BLaER1 treated with 17β-estradiol and CSF1 and Interleukin-3, amounts not matched to agents 10 nM and 100 nM (cell line): ENCODE measurements at regions not wholly inside any gene's neighbourhood (a gene's known extent, or its start where the extent isn't known, plus 50 kb on each side); places are given as distances from the start of the nearest gene placed in this dataset.
A peak's percentile ranks its signal among the peaks of the same experiment; 100 is the strongest.

ENCODE experiments used
- H3K27ac ChIP-seq, 11 experiments: shearing (Covaris generic); formaldehyde crosslinking; 2 replicates each; pipeline ENCODE4 v1.8.1; 2022
- H3K27me3 ChIP-seq, 11 experiments: shearing (Covaris generic); formaldehyde crosslinking; 2 replicates each; pipeline ENCODE4 v1.8.1; 2022
- H3K36me3 ChIP-seq, 11 experiments: shearing (Covaris generic); formaldehyde crosslinking; 2 replicates each; pipeline ENCODE4 v1.8.1; 2022
- H3K4me1 ChIP-seq, 10 experiments: shearing (Covaris generic); formaldehyde crosslinking; 2 replicates each; pipeline ENCODE4 v1.8.1; 2022
- H3K4me2 ChIP-seq, 11 experiments: shearing (Covaris generic); formaldehyde crosslinking; 2 replicates each; pipeline ENCODE4 v1.8.1; 2022
- H3K4me3 ChIP-seq, 10 experiments: shearing (Covaris generic); formaldehyde crosslinking; 2 replicates each; pipeline ENCODE4 v1.8.1; 2022
- H3K9ac ChIP-seq, 11 experiments: shearing (Covaris generic); formaldehyde crosslinking; 2 replicates each; pipeline ENCODE4 v1.8.1; 2022
- H3K9me3 ChIP-seq, 11 experiments: shearing (Covaris generic); formaldehyde crosslinking; replicated peaks in 1 of 11; 2 replicates each; pipeline ENCODE4 v1.8.1; 2022
- H4K20me1 ChIP-seq, 11 experiments: shearing (Covaris generic); formaldehyde crosslinking; 2 replicates each; pipeline ENCODE4 v1.8.1; 2022
- Cebpa-rat ChIP-seq, 11 experiments: shearing (Covaris generic); IDR thresholded peaks; 2 replicates each; pipeline ENCODE4 v1.8.1; 2022

GRCh38 chr1:29967261-29967660 is 730.9 kb downstream of the PTPRU start:
- H3K27me3 ChIP-seq = no peaks in the 10 kb centered on the region
- peaks cover 0 to 8% (median 0%) of the 10 kb centered on the region in 11 experiments; a peak in 2 of 22 replicates for H4K20me1 ChIP-seq
- H3K27ac ChIP-seq = no peak overlapping the region
- no peaks in the 10 kb centered on the region for H3K9me3 ChIP-seq
- H3K4me3 ChIP-seq = no peak overlapping the region
- peaks cover 0 to 34% (median 0%) of the 10 kb centered on the region in 10 experiments; a peak in 4 of 20 replicates for H3K4me1 ChIP-seq
- H3K4me2 ChIP-seq = no peak overlapping the region
- no peaks in the 10 kb centered on the region for H3K36me3 ChIP-seq
- H3K9ac ChIP-seq = no peak overlapping the region
- no peak for TF ChIP-seq Cebpa-rat (IDR thresholded peaks at IDR 0.05)

GRCh38 chr1:29966526-29967045 is 730.3 kb downstream of the PTPRU start:
- no peaks in the 10 kb centered on the region for H3K9me3 ChIP-seq
- H3K36me3 ChIP-seq = no peaks in the 10 kb centered on the region
- no peak overlapping the region for H3K9ac ChIP-seq
- H3K27me3 ChIP-seq = no peaks in the 10 kb centered on the region
- TF ChIP-seq Cebpa-rat (IDR thresholded peaks at IDR 0.05) = no peak
- H3K27ac ChIP-seq = no peak overlapping the region
- H3K4me1 ChIP-seq = peaks cover 0 to 31% (median 0%) of the 10 kb centered on the region in 10 experiments; a peak in 4 of 20 replicates
- H3K4me3 ChIP-seq = no peak overlapping the region
- peak overlapping the region in 1 of 11 experiments; percentile 20; a peak in 1 of 22 replicates for H3K4me2 ChIP-seq
- H4K20me1 ChIP-seq = peaks cover 0 to 4% (median 0%) of the 10 kb centered on the region in 11 experiments; a peak in 2 of 22 replicates

GRCh38 chr1:29964718-29965533 is 728.6 kb downstream of the PTPRU start:
- Histone ChIP-seq H3K4me1 (peaks cover 0 to 15% (median 0%) of the 10 kb centered on the region in 10 experiments; a peak in 4 of 20 replicates), H3K4me2 (no peak overlapping the region), H4K20me1 (no peaks in the 10 kb centered on the region; a peak in 1 of 22 replicates), H3K36me3 (no peaks in the 10 kb centered on the region), H3K9ac (no peak overlapping the region), H3K4me3 (no peak overlapping the region), H3K27ac (no peak overlapping the region), H3K9me3 (no peaks in the 10 kb centered on the region), H3K27me3 (no peaks in the 10 kb centered on the region)
- TF ChIP-seq Cebpa-rat (IDR thresholded peaks at IDR 0.05) = no peak

- no peak for TF ChIP-seq Cebpa-rat (IDR thresholded peaks at IDR 0.05)
- H3K4me2 ChIP-seq = no peak overlapping the region
- no peak overlapping the region for H3K27ac ChIP-seq
- no peaks in the 10 kb centered on the region for H3K27me3 ChIP-seq
- peaks cover 0 to 7% (median 0%) of the 10 kb centered on the region in 10 experiments; a peak in 1 of 20 replicates for H3K4me1 ChIP-seq
- H3K9me3 ChIP-seq = no peaks in the 10 kb centered on the region
- no peaks in the 10 kb centered on the region; a peak in 2 of 22 replicates for H4K20me1 ChIP-seq
- H3K4me3 ChIP-seq = no peak overlapping the region
- H3K36me3 ChIP-seq = no peaks in the 10 kb centered on the region
- H3K9ac ChIP-seq = no peak overlapping the region
Observed at GRCh38 chr1:29963946-29964345, 727.6 kb downstream of the PTPRU start.

GRCh38 chr1:29962831-29963247 is 726.5 kb downstream of the PTPRU start:
- Histone ChIP-seq H3K9me3 (no peaks in the 10 kb centered on the region), H4K20me1 (no peaks in the 10 kb centered on the region; a peak in 2 of 22 replicates), H3K9ac (no peak overlapping the region)

GRCh38 chr1:29962336-29962735 is 726.0 kb downstream of the PTPRU start:
- Histone ChIP-seq H3K27ac (no peak overlapping the region), H3K4me1 (peaks cover 0 to 7% (median 0%) of the 10 kb centered on the region in 10 experiments; a peak in 1 of 20 replicates), H3K9me3 (no peaks in the 10 kb centered on the region), H4K20me1 (no peaks in the 10 kb centered on the region; a peak in 2 of 22 replicates), H3K4me3 (no peak overlapping the region), H3K4me2 (no peak overlapping the region), H3K9ac (no peak overlapping the region), H3K36me3 (no peaks in the 10 kb centered on the region), H3K27me3 (no peaks in the 10 kb centered on the region)
- no peak for TF ChIP-seq Cebpa-rat (IDR thresholded peaks at IDR 0.05)

More at GRCh38 chr1:29962831-29963247, 726.5 kb downstream of the PTPRU start:
- no peak for TF ChIP-seq Cebpa-rat (IDR thresholded peaks at IDR 0.05)
- H3K4me1 ChIP-seq = peaks cover 0 to 7% (median 0%) of the 10 kb centered on the region in 10 experiments; a peak in 1 of 20 replicates
- no peak overlapping the region for H3K27ac ChIP-seq
- no peak overlapping the region for H3K4me2 ChIP-seq
- no peaks in the 10 kb centered on the region for H3K27me3 ChIP-seq
- H3K36me3 ChIP-seq = no peaks in the 10 kb centered on the region
- no peak overlapping the region for H3K4me3 ChIP-seq

GRCh38 chr1:29961293-29962059 is 725.2 kb downstream of the PTPRU start:
- H3K9me3 ChIP-seq = no peaks in the 10 kb centered on the region
- H4K20me1 ChIP-seq = no peaks in the 10 kb centered on the region; a peak in 2 of 22 replicates
- no peak for TF ChIP-seq Cebpa-rat (IDR thresholded peaks at IDR 0.05)
- H3K4me3 ChIP-seq = no peak overlapping the region
- H3K4me2 ChIP-seq = no peak overlapping the region
- peaks cover 0 to 3% (median 0%) of the 10 kb centered on the region in 10 experiments; a peak in 1 of 20 replicates for H3K4me1 ChIP-seq
- H3K36me3 ChIP-seq = no peaks in the 10 kb centered on the region
- H3K9ac ChIP-seq = no peak overlapping the region
- H3K27me3 ChIP-seq = no peaks in the 10 kb centered on the region
- no peak overlapping the region for H3K27ac ChIP-seq

GRCh38 chr1:29960876-29961275 is 724.6 kb downstream of the PTPRU start:
- no peak overlapping the region for H3K4me3 ChIP-seq
- H3K9ac ChIP-seq = no peak overlapping the region
- no peaks in the 10 kb centered on the region for H3K4me1 ChIP-seq
- no peaks in the 10 kb centered on the region; a peak in 2 of 22 replicates for H4K20me1 ChIP-seq
- TF ChIP-seq Cebpa-rat (IDR thresholded peaks at IDR 0.05) = no peak
- no peak overlapping the region for H3K27ac ChIP-seq
- H3K4me2 ChIP-seq = no peak overlapping the region
- no peaks in the 10 kb centered on the region for H3K36me3 ChIP-seq
- no peaks in the 10 kb centered on the region for H3K27me3 ChIP-seq
- H3K9me3 ChIP-seq = no peaks in the 10 kb centered on the region

GRCh38 chr1:29960156-29960755 is 723.9 kb downstream of the PTPRU start:
- H3K9ac ChIP-seq = no peak overlapping the region
- no peaks in the 10 kb centered on the region; a peak in 2 of 22 replicates for H4K20me1 ChIP-seq
- H3K4me3 ChIP-seq = no peak overlapping the region
- no peaks in the 10 kb centered on the region for H3K36me3 ChIP-seq
- H3K4me2 ChIP-seq = no peak overlapping the region
- no peaks in the 10 kb centered on the region for H3K4me1 ChIP-seq
- no peak overlapping the region for H3K27ac ChIP-seq
- TF ChIP-seq Cebpa-rat (IDR thresholded peaks at IDR 0.05) = no peak
- H3K27me3 ChIP-seq = no peaks in the 10 kb centered on the region
- no peaks in the 10 kb centered on the region for H3K9me3 ChIP-seq
